C4-2B (cell line): ENCODE measurements at regions not wholly inside any gene's neighbourhood (a gene's known extent, or its start where the extent isn't known, plus 50 kb on each side); places are given as distances from the start of the nearest gene placed in this dataset.

Source experiments
- CTCF ChIP-seq: fragments of 450-650 bp; conservative IDR thresholded peaks from 2 replicates; pipeline ENCODE4 v1.5.1; 2017; ENCODE audit warnings: mild to moderate bottlenecking
- ZFX ChIP-seq: fragments of 450-650 bp; IDR thresholded peaks from 2 replicates; pipeline ENCODE4 v1.6.1; 2017

- TF ChIP-seq CTCF (no peak), ZFX (no peak)
Measured at GRCh38 chr2:129058981-129059380, 740.3 kb upstream of the HS6ST1 start.
